Calu3 (cell line): ENCODE measurements at regions not wholly inside any gene's neighbourhood (a gene's known extent, or its start where the extent isn't known, plus 50 kb on each side); places are given as distances from the start of the nearest gene placed in this dataset.

Experiments
- BruUV-seq: library from RNA; stranded (reverse); fragments of 400-500 nt; replicated peaks from 2 replicates; lab custom pipeline; 2021; lab: Mats Ljungman, UMichigan
- CTCF ChIA-PET: fragments of 300-600 bp; sonication (Branson Sonifier 250); formaldehyde crosslinking; loops from one replicate; lab custom pipeline; 2022; ENCODE audit warnings: antibody characterized with exemption; lab: Charles Lee
- DNase-seq: peaks from one replicate; pipeline ENCODE4 v3.0.0; 2022
- H3K27ac Mint-ChIP-seq: one replicate; pipeline ENCODE4 v1.8.0; 2022; ENCODE audit warnings: mixed read lengths; ENCODE audit not compliant: unreplicated experiment
- H3K27me3 Mint-ChIP-seq: one replicate; pipeline ENCODE4 v1.8.0; 2022; ENCODE audit warnings: mixed read lengths; ENCODE audit not compliant: unreplicated experiment
- H3K36me3 Mint-ChIP-seq: one replicate; pipeline ENCODE4 v1.8.0; 2022; ENCODE audit warnings: mild to moderate bottlenecking, moderate library complexity, mixed read lengths; ENCODE audit not compliant: insufficient read depth, unreplicated experiment
- H3K4me1 Mint-ChIP-seq: one replicate; pipeline ENCODE4 v1.8.0; 2022; ENCODE audit warnings: mild to moderate bottlenecking, low read depth, mixed read lengths; ENCODE audit not compliant: unreplicated experiment
- H3K4me3 Mint-ChIP-seq: one replicate; pipeline ENCODE4 v1.8.0; 2022; ENCODE audit warnings: mild to moderate bottlenecking, low read depth, moderate library complexity, mixed read lengths; ENCODE audit not compliant: unreplicated experiment
- H3K9me3 Mint-ChIP-seq: one replicate; pipeline ENCODE4 v1.8.0; 2022; ENCODE audit warnings: low read depth, mixed read lengths; ENCODE audit not compliant: unreplicated experiment
- CTCF ChIP-seq: fragments of 200-600 bp; IDR thresholded peaks from one replicate; pipeline ENCODE4 v1.8.0; 2022; ENCODE audit warnings: antibody characterized with exemption; ENCODE audit not compliant: unreplicated experiment
- intact Hi-C: fragments of 100-400 bp; cut with micrococcal nuclease; formaldehyde crosslinking; loops from one replicate; pipeline ENCODE4 v1.10.0; 2022; ENCODE audit not compliant: unreplicated experiment

- H3K4me1 Mint-ChIP-seq: no peaks in the 10 kb centered on the region
- H3K9me3 Mint-ChIP-seq: peaks cover 7% of the 10 kb centered on the region
- no peak overlapping the region for H3K27ac Mint-ChIP-seq
- TF ChIP-seq CTCF: no peak
- no peaks in the 10 kb centered on the region for H3K36me3 Mint-ChIP-seq
- no TSS peak for BruUV-seq
- no peak overlapping the region for H3K4me3 Mint-ChIP-seq
- no peaks in the 10 kb centered on the region for H3K27me3 Mint-ChIP-seq
- intact Hi-C loops: no loop called here
- CTCF ChIA-PET: no interaction called here
- no peak for DNase-seq
Measured at GRCh38 chr4:44563496-44563895, 87.9 kb downstream of the YIPF7 start.

- no peak for DNase-seq
- H3K27me3 Mint-ChIP-seq: no peaks in the 10 kb centered on the region
- no peak overlapping the region for H3K27ac Mint-ChIP-seq
- no TSS peak for BruUV-seq
- H3K9me3 Mint-ChIP-seq: peaks cover 12% of the 10 kb centered on the region
- CTCF ChIA-PET: no interaction called here
- H3K4me1 Mint-ChIP-seq: no peaks in the 10 kb centered on the region
- no peak overlapping the region for H3K4me3 Mint-ChIP-seq
- intact Hi-C loops: no loop called here
- no peak for TF ChIP-seq CTCF
- no peaks in the 10 kb centered on the region for H3K36me3 Mint-ChIP-seq
Measured at GRCh38 chr4:44558031-44558605, 93.3 kb downstream of the YIPF7 start.

- CTCF ChIA-PET: no interaction called here
- Mint-ChIP-seq H3K4me3 (no peak overlapping the region), H3K4me1 (no peaks in the 10 kb centered on the region), H3K27me3 (no peaks in the 10 kb centered on the region), H3K9me3 (peaks cover 5% of the 10 kb centered on the region), H3K36me3 (no peaks in the 10 kb centered on the region), H3K27ac (no peak overlapping the region)
- BruUV-seq: no TSS peak
- intact Hi-C loops: no loop called here
- DNase-seq: no peak
- TF ChIP-seq CTCF: no peak
Measured at GRCh38 chr4:44554768-44555167, 96.7 kb downstream of the YIPF7 start.

- BruUV-seq: no TSS peak
- intact Hi-C loops: no loop called here
- no peak overlapping the region for H3K27ac Mint-ChIP-seq
- no peak for TF ChIP-seq CTCF
- no peaks in the 10 kb centered on the region for H3K4me1 Mint-ChIP-seq
- no peaks in the 10 kb centered on the region for H3K36me3 Mint-ChIP-seq
- H3K4me3 Mint-ChIP-seq: no peak overlapping the region
- DNase-seq: no peak
- H3K9me3 Mint-ChIP-seq: peaks cover 2% of the 10 kb centered on the region
- H3K27me3 Mint-ChIP-seq: no peaks in the 10 kb centered on the region
- CTCF ChIA-PET: no interaction called here
Measured at GRCh38 chr4:44553180-44553579, 98.2 kb downstream of the YIPF7 start.
